ENCODE measurements at regions not wholly inside any gene's neighbourhood (a gene's known extent, or its start where the extent isn't known, plus 50 kb on each side); places are given as distances from the start of the nearest gene placed in this dataset.

DNA sequence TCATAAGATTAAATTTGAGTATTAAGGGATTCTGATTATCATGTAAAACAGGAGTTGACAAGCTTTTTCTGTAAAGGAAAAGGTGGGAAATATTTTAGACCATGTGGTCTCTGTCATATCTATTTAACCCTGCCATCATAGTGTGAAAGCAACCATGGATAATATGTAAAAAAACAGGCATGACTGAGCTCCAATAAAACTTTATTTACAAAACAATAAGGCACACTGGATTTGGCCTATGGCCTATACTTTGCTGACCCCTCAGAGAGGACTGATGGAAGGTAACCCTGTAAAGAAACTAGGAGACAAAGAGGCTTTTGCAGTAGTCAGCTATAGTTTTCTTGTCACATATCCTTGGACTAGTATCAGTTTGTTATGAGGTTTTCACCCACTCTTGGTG is 130.5 kb upstream of the CDK13 start:
- TF ChIP-seq TAF1 (IDR thresholded peaks at IDR 0.05; ENCODE audit: borderline replicate concordance, insufficient read depth, low read length) = no peak
- TF ChIP-seq SIN3A (IDR thresholded peaks at IDR 0.05; ENCODE audit: borderline replicate concordance, insufficient read depth, low read length) = no peak
- TF ChIP-seq REST (IDR thresholded peaks at IDR 0.05; ENCODE audit: insufficient read depth in 1 of 2, low read depth in 2 of 2, low read length in 2 of 2) = no peak

GRCh38 chr7:39824456-39825200 is 125.4 kb upstream of the CDK13 start:
- TF ChIP-seq SIN3A (IDR thresholded peaks at IDR 0.05; ENCODE audit: borderline replicate concordance, insufficient read depth, low read length) = no peak
- TF ChIP-seq FOXP2 (optimal IDR thresholded peaks at IDR 0.05; ENCODE audit: borderline replicate concordance, extremely low read depth, extremely low read length, insufficient read depth) = no peak
- TF ChIP-seq POLR2AphosphoS5 (IDR thresholded peaks at IDR 0.05; ENCODE audit: low read depth, low read length) = no peak
- TF ChIP-seq REST (IDR thresholded peaks at IDR 0.05; ENCODE audit: insufficient read depth in 1 of 2, low read depth in 2 of 2, low read length in 2 of 2) = no peak
- TF ChIP-seq TAF1 (IDR thresholded peaks at IDR 0.05; ENCODE audit: borderline replicate concordance, insufficient read depth, low read length) = no peak

DNA sequence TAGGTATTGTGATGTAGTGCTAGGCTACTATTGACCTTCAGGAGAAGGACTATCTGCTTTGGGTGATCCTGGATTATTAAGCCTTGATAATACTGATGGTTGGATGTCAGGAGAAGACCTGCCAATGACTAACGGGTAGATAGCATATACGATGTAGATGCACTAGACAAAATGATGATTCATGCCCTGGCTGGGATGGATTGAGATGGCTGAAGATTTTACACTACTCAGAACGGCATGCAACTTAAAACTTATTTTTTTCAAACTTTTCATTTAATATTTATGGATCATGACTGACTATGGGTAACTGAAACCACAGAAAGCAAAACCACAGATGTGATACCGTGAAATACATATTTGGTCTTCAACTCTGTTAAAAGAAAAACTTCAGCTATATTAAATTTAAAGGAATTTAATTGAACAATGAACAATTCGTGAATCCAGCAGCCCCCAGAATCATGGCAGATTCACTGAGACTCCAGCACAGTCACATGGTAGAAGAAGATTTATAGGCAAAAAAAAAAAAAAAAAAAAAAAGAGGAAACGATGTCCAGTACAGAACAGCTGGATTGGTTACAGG is 124.6 kb upstream of the CDK13 start:
- no peak for TF ChIP-seq POLR2AphosphoS5 (IDR thresholded peaks at IDR 0.05; ENCODE audit: low read depth, low read length)
- no peak for TF ChIP-seq FOXP2 (optimal IDR thresholded peaks at IDR 0.05; ENCODE audit: borderline replicate concordance, extremely low read depth, extremely low read length, insufficient read depth)
- no peak for TF ChIP-seq REST (IDR thresholded peaks at IDR 0.05; ENCODE audit: insufficient read depth in 1 of 2, low read depth in 2 of 2, low read length in 2 of 2)
- TF ChIP-seq SIN3A (IDR thresholded peaks at IDR 0.05; ENCODE audit: borderline replicate concordance, insufficient read depth, low read length) = no peak
- TF ChIP-seq TAF1 (IDR thresholded peaks at IDR 0.05; ENCODE audit: borderline replicate concordance, insufficient read depth, low read length) = no peak

GRCh38 chr7:39826166-39826565 is 123.9 kb upstream of the CDK13 start:
- TF ChIP-seq TAF1 (IDR thresholded peaks at IDR 0.05; ENCODE audit: borderline replicate concordance, insufficient read depth, low read length) (no peak), SIN3A (IDR thresholded peaks at IDR 0.05; ENCODE audit: borderline replicate concordance, insufficient read depth, low read length) (no peak), FOXP2 (optimal IDR thresholded peaks at IDR 0.05; ENCODE audit: borderline replicate concordance, extremely low read depth, extremely low read length, insufficient read depth) (no peak), REST (IDR thresholded peaks at IDR 0.05; ENCODE audit: insufficient read depth in 1 of 2, low read depth in 2 of 2, low read length in 2 of 2) (no peak)

Data from PFSK-1 (cell line).